ENCODE measurements at regions not wholly inside any gene's neighbourhood (a gene's known extent, or its start where the extent isn't known, plus 50 kb on each side); places are given as distances from the start of the nearest gene placed in this dataset.
"Not testable (repeated sequence)": the region's sequence is repeated elsewhere in the genome, so short reads cannot be mapped to it uniquely, and the experiment has no call there.

- no peak for DNase-seq (ENCODE audit: low spot score)
Measured at GRCh38 chr10:20656886-20657285, 240.2 kb downstream of the NEBL start.

DNA sequence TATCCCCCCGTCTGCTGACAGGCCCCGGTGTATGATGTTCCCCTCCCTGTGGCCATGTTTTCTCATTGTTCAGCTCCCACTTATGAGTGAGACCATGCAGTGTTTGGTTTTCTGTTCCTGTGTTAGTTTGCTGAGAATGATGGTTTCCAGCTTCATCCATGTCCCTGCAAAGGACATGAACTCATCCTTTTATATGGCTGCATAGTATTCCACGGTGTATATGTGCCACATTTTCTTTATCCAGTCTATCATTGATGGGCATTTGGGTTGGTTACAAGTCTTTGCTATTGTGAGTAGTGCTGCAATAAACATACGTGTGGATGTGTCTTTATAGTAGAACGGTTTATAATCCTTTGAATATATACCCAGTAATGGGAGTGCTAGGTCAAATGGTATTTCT, 244.7 kb downstream of the NEBL start:
- not testable (repeated sequence) for DNase-seq (ENCODE audit: low spot score)

GRCh38 chr10:20648263-20648874, 248.7 kb downstream of the NEBL start:
- no peak for DNase-seq (ENCODE audit: low spot score)

DNA sequence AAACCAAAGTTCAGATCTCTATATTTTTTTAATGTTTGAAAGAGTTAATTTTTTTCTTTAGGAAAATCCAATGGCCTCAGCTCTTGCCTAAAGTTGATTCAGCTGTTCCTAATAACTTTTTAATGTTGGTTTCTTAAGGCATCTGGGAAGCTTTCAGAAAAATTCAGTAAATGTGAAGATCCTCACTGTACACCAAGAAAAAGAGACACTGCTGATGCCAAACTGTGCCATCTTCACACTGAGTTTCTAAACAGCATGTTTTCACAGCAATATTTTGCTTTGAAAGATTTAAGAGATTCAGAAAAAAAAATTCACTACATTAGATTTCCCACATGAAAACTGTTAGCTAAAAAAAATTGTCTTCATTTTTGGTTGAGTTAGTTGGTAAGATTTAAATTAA, 249.4 kb downstream of the NEBL start:
- DNase-seq (ENCODE audit: low spot score), result no peak

DNA sequence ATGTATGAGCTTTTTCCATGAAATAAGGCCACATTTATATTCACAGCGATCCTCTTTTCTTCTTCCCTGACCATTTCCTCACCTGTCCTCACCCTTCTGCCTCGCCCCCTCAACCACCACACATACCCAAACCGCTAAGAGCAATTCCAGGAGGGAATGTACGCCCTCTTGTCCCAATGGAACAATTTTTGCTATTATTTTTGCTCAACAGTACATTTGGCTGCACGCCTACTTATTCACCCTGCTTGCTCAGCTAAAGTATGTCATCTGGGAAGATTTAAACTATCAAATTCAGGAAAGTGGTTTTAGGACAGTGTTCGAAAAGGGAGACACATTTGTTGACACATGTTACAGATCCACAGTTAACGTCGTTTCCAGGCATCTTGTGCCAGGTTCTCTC, 252.7 kb downstream of the NEBL start:
- DNase-seq (ENCODE audit: low spot score), result no peak

DNA sequence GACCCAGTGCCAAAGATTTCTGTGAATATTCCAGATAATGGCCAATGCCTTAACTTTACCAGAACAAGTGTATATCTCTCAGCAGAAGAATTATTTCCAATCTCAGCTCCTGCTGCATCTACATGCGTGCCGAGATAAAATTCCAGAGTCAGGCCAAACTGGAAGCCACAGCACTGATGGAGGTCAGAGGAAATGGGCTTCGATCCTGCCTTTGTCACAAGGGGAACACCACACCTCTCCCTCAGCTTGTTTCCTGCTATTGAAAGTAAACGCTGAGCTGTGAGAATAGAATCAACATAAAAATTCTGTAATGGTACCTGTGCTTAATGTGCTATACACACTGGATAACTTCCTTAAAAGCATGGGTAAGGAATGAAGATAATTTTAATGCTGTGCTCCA, 255.5 kb downstream of the NEBL start:
- no peak for DNase-seq (ENCODE audit: low spot score)

GRCh38 chr10:20635570-20635969, 261.5 kb downstream of the NEBL start:
- no peak for DNase-seq (ENCODE audit: low spot score)

GRCh38 chr10:20634839-20635238, 262.3 kb downstream of the NEBL start:
- DNase-seq (ENCODE audit: low spot score), result no peak

GRCh38 chr10:20633714-20634113, 263.4 kb downstream of the NEBL start:
- no peak for DNase-seq (ENCODE audit: low spot score)

- DNase-seq (ENCODE audit: low spot score), result no peak
Measured at GRCh38 chr10:20632696-20633095, 264.4 kb downstream of the NEBL start.

GRCh38 chr10:20631229-20631628, 265.9 kb downstream of the NEBL start:
- no peak for DNase-seq (ENCODE audit: low spot score)

DNA sequence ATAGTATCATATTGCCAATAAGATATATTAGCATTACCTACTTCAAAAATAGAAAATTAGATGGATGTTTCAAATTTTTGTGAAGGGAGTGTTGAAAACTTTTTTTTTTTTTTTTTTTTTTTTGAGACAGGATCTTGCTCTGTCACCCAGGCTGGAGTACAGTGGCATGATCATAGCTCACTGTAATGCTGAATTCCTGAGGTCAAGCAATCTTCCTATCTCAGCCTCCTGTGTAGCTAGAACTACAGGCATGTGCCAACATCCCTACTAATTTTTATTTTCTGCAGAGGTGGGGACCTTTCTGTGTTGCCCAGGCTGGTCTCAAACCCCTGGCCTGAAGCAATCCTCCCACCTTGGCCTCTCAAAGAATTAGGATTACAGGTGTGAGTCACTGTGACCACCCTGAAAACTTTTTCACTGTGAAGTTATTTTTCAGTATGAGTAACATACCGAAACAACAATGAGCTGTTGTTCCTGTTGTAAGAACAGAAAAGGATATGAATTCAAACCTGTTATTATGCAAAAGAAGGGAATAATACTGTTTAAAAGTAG, 266.9 kb downstream of the NEBL start:
- DNase-seq (ENCODE audit: low spot score), result no peak

GRCh38 chr10:20627946-20628507, 269.1 kb downstream of the NEBL start:
- no peak for DNase-seq (ENCODE audit: low spot score)

GRCh38 chr10:20627087-20627486, 270.0 kb downstream of the NEBL start:
- no peak for DNase-seq (ENCODE audit: low spot score)

DNA sequence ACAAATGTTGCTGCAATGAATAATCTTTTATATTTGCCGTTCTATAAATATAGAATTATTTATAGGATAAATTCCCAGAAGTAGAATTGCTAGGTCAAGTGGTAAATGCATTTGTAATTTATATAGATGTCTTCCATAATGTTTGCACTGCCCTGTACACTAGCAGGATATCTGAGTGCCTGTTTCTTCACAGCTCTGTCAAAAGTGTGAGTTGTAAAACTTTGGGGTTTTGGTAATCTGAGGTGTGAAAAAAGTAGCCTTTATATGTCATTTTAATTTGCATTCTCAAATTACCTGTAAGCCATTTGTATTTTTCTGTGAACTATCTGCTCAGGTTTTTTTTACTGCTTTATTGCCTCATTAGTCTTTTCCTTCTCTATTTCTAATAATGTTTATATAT, 271.2 kb downstream of the NEBL start:
- DNase-seq (ENCODE audit: low spot score), result no peak

- peak; percentile 7 for DNase-seq (ENCODE audit: low spot score)
Measured at GRCh38 chr10:20624642-20625041, 272.5 kb downstream of the NEBL start.

- no peak for DNase-seq (ENCODE audit: low spot score)
Measured at GRCh38 chr10:20623546-20623945, 273.6 kb downstream of the NEBL start.

GRCh38 chr10:20622531-20623211, 274.4 kb downstream of the NEBL start:
- DNase-seq (ENCODE audit: low spot score), result no peak

DNA sequence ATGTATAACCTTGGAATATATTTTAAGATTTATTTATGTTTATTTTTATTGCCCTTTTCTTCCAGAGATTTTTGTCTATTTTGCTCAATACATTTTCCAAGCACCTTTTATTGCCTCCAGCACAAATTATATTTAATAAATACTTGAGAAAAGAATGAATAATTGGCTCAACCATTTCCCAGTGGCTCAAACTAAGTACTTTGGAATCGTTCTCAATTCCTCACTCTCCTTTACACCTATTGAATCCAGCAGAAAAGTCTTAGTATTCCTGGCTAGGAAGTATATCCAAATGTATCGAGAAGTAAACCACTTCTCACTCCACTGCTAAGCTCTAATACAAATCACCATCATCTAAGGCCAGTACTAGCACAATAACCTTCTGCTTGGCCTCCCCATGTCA, 276.1 kb downstream of the NEBL start:
- no peak for DNase-seq (ENCODE audit: low spot score)

- no peak for DNase-seq (ENCODE audit: low spot score)
Measured at GRCh38 chr10:20618011-20618547, 279.0 kb downstream of the NEBL start.

DNA sequence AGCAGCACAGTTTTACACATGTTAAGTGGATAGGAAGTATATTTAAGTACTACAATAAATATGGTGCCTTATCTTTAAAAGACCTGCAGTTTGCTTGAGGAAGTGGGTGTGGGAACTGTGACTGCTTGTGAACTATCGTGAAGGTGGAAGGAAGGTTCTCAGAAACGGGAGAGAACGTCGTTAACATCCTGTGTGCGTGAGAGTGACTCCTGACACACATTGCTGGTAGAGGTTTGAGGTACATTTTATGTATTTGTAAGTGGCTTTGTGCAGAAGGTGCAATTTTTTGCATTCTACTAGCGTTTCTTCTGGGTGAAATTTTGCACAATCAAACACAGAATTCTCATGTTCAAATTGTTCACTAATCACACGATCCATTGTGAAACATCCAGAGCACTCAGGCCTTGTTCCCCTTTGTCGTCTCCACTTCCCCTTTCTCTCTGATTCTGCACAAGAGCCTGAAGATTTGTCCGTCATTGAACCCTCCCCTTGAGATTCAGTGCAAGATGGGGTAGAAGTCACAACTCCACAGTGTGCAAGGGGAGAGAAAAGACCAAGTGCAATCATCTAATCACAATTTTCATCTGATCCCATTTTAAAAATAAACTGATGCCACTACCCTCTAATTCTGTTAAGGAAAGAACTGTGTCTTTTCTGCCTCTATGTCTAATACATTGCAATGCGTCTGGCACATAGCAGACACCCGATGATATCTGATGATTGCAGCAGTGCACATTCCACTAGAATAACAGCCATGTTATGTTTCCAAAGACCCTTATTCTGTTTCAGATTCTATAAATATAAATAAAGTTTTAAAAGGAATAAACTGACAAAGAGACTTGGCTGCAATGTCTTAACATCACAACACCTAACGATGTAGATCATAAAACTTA, 279.9 kb downstream of the NEBL start:
- DNase-seq (ENCODE audit: low spot score), result no peak

GRCh38 chr10:20616056-20616671, 280.9 kb downstream of the NEBL start:
- no peak for DNase-seq (ENCODE audit: low spot score)
